ENCODE measurements at regions not wholly inside any gene's neighbourhood (a gene's known extent, or its start where the extent isn't known, plus 50 kb on each side); places are given as distances from the start of the nearest gene placed in this dataset.

DNA sequence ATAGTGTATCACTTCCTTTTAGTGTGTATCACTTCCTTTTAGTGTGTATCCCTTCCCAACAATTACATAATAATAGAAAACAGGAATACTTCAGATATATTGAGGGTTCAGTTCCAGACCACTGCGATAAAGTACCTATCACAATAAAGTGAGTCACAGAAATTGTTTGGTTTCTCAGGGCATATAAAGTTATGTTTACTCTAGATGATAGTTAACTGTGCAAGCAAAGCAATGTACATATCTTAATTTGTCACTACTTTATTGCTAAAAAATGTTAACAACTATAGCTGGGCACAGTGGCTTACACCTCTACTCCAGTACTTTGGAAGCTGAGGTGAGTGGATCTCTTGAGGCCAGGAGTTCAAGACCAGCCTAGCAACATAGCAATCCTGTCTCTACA is 938.4 kb downstream of the CCSER2 start:
- TF ChIP-seq CTCF (IDR thresholded peaks at IDR 0.05; ENCODE audit: insufficient read depth, low read length, missing control alignments), result no peak
- no peak for DNase-seq (ENCODE audit: low read depth, low spot score)
- no peak overlapping the region for H3K4me3 ChIP-seq (ENCODE audit: low read depth, low read length)
- CTCF ChIA-PET, result no interaction called here
- POLR2A ChIA-PET, result no interaction called here

DNA sequence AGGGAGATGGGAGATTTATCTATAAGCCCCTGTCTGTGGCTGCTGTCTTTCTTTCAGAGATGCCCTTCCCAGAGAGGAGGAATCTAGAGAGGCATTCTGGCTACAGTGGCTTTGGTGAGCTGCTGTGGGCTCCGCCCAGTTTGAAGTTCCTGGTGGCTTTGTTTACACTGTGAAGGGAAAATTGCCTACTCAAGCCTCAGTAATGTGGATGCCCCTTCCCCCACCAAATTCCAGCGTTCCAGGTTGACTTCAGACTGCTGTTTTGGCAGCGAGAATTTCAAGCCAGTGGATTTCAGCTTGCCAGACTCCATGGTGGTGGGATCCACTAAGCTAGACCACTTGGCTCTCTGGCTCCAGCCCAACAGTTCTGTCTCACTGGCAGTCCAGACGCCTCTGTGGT is 951.6 kb downstream of the CCSER2 start:
- POLR2A ChIA-PET, result no interaction called here
- DNase-seq (ENCODE audit: low read depth, low spot score), result no peak
- no peak for TF ChIP-seq CTCF (IDR thresholded peaks at IDR 0.05; ENCODE audit: insufficient read depth, low read length, missing control alignments)
- no peak overlapping the region for H3K4me3 ChIP-seq (ENCODE audit: low read depth, low read length)
- CTCF ChIA-PET, result no interaction called here

- no peak overlapping the region for H3K4me3 ChIP-seq (ENCODE audit: low read depth, low read length)
- POLR2A ChIA-PET, result no interaction called here
- CTCF ChIA-PET, result no interaction called here
- no peak for DNase-seq (ENCODE audit: low read depth, low spot score)
- no peak for TF ChIP-seq CTCF (IDR thresholded peaks at IDR 0.05; ENCODE audit: insufficient read depth, low read length, missing control alignments)
Measured at GRCh38 chr10:85284778-85285770, 956.7 kb downstream of the CCSER2 start.

DNA sequence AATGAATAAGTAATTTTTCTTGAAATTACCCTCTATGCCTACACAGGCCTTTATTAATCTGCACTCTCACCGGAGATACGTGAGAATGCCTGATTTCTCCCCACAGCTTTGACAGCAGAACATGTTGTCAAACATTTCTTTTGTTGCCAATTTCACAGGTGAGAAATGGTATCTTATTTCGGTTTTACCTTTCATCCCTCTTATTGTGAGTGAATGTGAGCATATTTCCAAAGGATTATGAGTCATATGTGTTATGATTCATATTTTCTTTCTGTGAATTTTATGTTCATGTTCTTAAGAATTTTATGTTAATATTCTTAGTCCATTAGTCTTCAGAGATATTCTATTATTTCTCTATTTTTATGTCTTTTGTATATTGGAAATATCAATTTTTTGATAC is 965.1 kb downstream of the CCSER2 start:
- DNase-seq (ENCODE audit: low read depth, low spot score), result no peak
- H3K4me3 ChIP-seq (ENCODE audit: low read depth, low read length), result no peak overlapping the region
- TF ChIP-seq CTCF (IDR thresholded peaks at IDR 0.05; ENCODE audit: insufficient read depth, low read length, missing control alignments), result no peak
- CTCF ChIA-PET, result no interaction called here
- POLR2A ChIA-PET, result no interaction called here

- no peak for DNase-seq (ENCODE audit: low read depth, low spot score)
- no peak for TF ChIP-seq CTCF (IDR thresholded peaks at IDR 0.05; ENCODE audit: insufficient read depth, low read length, missing control alignments)
- ChIA-PET POLR2A (no interaction called here), CTCF (no interaction called here)
- H3K4me3 ChIP-seq (ENCODE audit: low read depth, low read length), result no peak overlapping the region
Measured at GRCh38 chr10:85311613-85312337, 983.4 kb downstream of the CCSER2 start.

DNA sequence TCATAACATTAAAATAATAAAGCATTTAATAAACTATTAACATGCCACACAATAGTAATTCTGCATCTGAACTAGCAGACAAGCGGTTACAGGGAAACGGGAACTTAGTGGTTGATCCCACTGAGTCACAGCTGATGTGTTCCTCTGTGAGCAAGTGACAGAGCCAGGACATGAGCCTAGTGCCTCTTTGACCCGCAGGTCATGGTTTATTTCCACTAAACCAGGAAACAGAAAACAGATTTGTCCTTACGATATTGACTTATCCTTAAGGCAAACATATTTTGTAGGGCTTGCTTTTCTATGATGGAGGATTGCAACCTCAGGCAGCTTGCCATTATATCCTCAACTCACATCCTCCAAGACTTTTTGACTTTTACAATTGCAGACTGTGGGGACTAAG is 987.3 kb downstream of the CCSER2 start:
- no peak for DNase-seq (ENCODE audit: low read depth, low spot score)
- CTCF ChIA-PET, result no interaction called here
- POLR2A ChIA-PET, result no interaction called here
- H3K4me3 ChIP-seq (ENCODE audit: low read depth, low read length), result no peak overlapping the region
- no peak for TF ChIP-seq CTCF (IDR thresholded peaks at IDR 0.05; ENCODE audit: insufficient read depth, low read length, missing control alignments)

Data from AG04449 (cell line).